Smooth muscle cell (in vitro differentiated cells): ENCODE measurements at regions not wholly inside any gene's neighbourhood (a gene's known extent, or its start where the extent isn't known, plus 50 kb on each side); places are given as distances from the start of the nearest gene placed in this dataset.
"Not testable (repeated sequence)": the region's sequence is repeated elsewhere in the genome, so short reads cannot be mapped to it uniquely, and the experiment has no call there.

ENCODE experiments used
- DNase-seq: peaks from one replicate; lab custom pipeline; 2025; ENCODE audit not compliant: unreplicated experiment; lab: John Stamatoyannopoulos, UW
- H2AFZ ChIP-seq: fragments of 200-600 bp; sonication (generic); 2 replicates; pipeline ENCODE4 v1.6.0; 2016; ENCODE audit warnings: antibody characterized with exemption, low read depth, mild to moderate bottlenecking
- H3F3A ChIP-seq: fragments of 200-600 bp; sonication (generic); 2 replicates; pipeline ENCODE4 v1.6.0; 2017; ENCODE audit warnings: antibody characterized with exemption, low read depth
- H3K27ac ChIP-seq: fragments of 200-600 bp; sonication (generic); 2 replicates; pipeline ENCODE4 v1.5.1; 2016; ENCODE audit warnings: low read depth, mild to moderate bottlenecking
- H3K27me3 ChIP-seq: fragments of 200-600 bp; sonication (generic); 2 replicates; pipeline ENCODE4 v1.6.1; 2016; ENCODE audit warnings: low read depth, mild to moderate bottlenecking
- H3K36me3 ChIP-seq: fragments of 200-600 bp; sonication (generic); 2 replicates; pipeline ENCODE4 v1.5.1; 2016; ENCODE audit warnings: low read depth
- H3K4me1 ChIP-seq: fragments of 200-600 bp; sonication (generic); 2 replicates; pipeline ENCODE4 v1.5.1; 2016; ENCODE audit warnings: low read depth
- H3K4me2 ChIP-seq: fragments of 200-600 bp; sonication (generic); 2 replicates; pipeline ENCODE4 v1.6.0; 2016; ENCODE audit warnings: mild to moderate bottlenecking
- H3K4me3 ChIP-seq: fragments of 200-600 bp; sonication (generic); 2 replicates; pipeline ENCODE4 v1.5.1; 2016; ENCODE audit warnings: mild to moderate bottlenecking
- H3K79me2 ChIP-seq: fragments of 200-600 bp; sonication (generic); 2 replicates; pipeline ENCODE4 v1.6.0; 2016; ENCODE audit warnings: low read depth, mild to moderate bottlenecking
- H3K9ac ChIP-seq: fragments of 200-600 bp; sonication (generic); 2 replicates; pipeline ENCODE4 v1.6.0; 2016; ENCODE audit warnings: low read depth
- H3K9me3 ChIP-seq: fragments of 200-600 bp; sonication (generic); replicated peaks from 2 replicates; pipeline ENCODE4 v1.5.1; 2016; ENCODE audit warnings: low read depth
- H4K20me1 ChIP-seq: fragments of 200-600 bp; sonication (generic); 2 replicates; pipeline ENCODE4 v1.6.0; 2016; ENCODE audit warnings: low read depth
- WGBS: methylation state at CpG from one replicate; pipeline ENCODE4 v1.1.7; 2016; ENCODE audit warnings: low lambda C conversion rate; 5-methylcytosine and 5-hydroxymethylcytosine counted together
- TF ChIP-seq, protein P1 (sequence below): fragments of 200-600 bp; sonication (generic); IDR thresholded peaks from 2 replicates; pipeline ENCODE4 v1.5.1; 2017; ENCODE audit warnings: borderline replicate concordance, mild to moderate bottlenecking, antibody characterized with exemption; ENCODE audit not compliant: insufficient read depth, poor library complexity, severe bottlenecking

DNA sequence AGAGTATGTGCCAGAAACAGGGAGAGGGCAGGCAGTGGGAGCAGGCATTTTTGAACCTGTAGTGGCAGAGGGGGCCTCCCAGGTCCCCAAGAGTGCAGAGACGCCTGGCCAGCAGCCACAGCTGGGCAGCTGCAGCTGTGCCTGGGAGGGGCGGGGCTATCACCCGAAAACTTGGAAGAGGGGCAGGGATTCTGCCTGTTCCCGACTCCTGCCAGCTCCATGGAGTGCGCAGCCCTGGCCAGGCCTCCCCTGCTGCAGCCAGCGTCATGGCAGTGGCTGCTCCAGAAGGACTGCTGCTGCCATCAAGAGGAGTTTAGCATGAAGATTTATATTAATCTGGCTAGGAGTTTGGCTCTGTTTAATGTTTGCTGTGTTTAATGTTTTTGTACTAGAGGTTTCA is 532.1 kb upstream of the PITX2 start:
- no peaks in the 10 kb centered on the region for H3K27me3 ChIP-seq
- H4K20me1 ChIP-seq = no peaks in the 10 kb centered on the region
- no peaks in the 10 kb centered on the region for H3K36me3 ChIP-seq
- H3K4me2 ChIP-seq = no peak overlapping the region
- no peak overlapping the region for H2AFZ ChIP-seq
- DNase-seq = no peak
- H3K9ac ChIP-seq = no peak overlapping the region
- TF ChIP-seq, protein P1, sequence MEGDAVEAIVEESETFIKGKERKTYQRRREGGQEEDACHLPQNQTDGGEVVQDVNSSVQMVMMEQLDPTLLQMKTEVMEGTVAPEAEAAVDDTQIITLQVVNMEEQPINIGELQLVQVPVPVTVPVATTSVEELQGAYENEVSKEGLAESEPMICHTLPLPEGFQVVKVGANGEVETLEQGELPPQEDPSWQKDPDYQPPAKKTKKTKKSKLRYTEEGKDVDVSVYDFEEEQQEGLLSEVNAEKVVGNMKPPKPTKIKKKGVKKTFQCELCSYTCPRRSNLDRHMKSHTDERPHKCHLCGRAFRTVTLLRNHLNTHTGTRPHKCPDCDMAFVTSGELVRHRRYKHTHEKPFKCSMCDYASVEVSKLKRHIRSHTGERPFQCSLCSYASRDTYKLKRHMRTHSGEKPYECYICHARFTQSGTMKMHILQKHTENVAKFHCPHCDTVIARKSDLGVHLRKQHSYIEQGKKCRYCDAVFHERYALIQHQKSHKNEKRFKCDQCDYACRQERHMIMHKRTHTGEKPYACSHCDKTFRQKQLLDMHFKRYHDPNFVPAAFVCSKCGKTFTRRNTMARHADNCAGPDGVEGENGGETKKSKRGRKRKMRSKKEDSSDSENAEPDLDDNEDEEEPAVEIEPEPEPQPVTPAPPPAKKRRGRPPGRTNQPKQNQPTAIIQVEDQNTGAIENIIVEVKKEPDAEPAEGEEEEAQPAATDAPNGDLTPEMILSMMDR = no peak
- WGBS = 91% methylated on average over 5 of the region's 6 CpGs
- no peaks in the 10 kb centered on the region for H3F3A ChIP-seq
- H3K9me3 ChIP-seq = no peaks in the 10 kb centered on the region
- no peaks in the 10 kb centered on the region for H3K4me1 ChIP-seq
- no peaks in the 10 kb centered on the region for H3K79me2 ChIP-seq
- no peak overlapping the region for H3K27ac ChIP-seq
- H3K4me3 ChIP-seq = no peak overlapping the region

DNA sequence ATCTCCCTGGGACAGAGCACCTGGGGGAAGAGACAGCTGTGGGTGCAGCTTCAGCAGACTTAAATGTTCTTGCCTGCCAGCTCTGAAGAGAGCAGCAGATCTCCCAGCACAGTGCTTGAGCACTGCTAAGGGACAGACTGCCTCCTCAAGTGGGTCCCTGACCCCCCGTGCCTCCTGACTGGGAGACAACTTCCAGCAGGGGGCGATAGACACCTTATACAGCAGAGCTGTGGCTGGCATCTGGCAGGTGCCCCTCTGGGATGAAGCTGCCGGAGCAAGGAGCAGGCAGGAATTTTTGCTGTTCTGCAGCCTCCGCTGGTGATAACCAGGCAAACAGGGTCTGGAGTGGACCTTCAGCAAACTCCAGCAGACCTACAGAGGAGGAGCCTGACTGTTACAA is 541.7 kb upstream of the PITX2 start:
- H3K79me2 ChIP-seq, H2AFZ ChIP-seq, H3K9ac ChIP-seq, H3K9me3 ChIP-seq, H4K20me1 ChIP-seq, H3K4me3 ChIP-seq, H3K4me2 ChIP-seq, DNase-seq, H3K36me3 ChIP-seq, H3K27ac ChIP-seq, H3K27me3 ChIP-seq, H3K4me1 ChIP-seq, H3F3A ChIP-seq: not testable (repeated sequence)
- WGBS = 65% methylated on average over 4 of the region's 4 CpGs

DNA sequence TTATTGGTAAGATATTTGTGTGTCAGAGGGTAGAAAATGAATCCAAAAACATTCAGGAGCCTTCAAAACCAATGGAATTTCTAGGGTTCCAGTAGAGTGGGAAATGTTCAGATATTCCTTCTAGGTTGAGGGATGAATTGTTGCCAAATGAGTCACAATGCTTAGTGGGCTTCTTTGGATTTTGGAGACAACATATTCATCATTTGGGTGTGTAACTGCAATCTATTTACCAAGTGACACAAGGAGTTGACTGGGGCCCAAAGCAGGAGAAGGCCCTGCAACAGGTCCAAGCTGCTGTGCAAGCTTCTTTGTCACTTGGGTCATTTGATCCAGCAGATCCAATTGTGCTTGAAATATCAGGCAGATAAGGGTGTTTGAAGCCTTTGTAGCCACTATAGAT is 551.5 kb upstream of the PITX2 start:
- Histone ChIP-seq H3K79me2 (no peaks in the 10 kb centered on the region), H3K4me1 (no peaks in the 10 kb centered on the region), H4K20me1 (no peaks in the 10 kb centered on the region), H3K9ac (no peak overlapping the region), H3K27ac (no peak overlapping the region), H3K9me3 (no peaks in the 10 kb centered on the region), H3K27me3 (no peaks in the 10 kb centered on the region), H3K36me3 (no peaks in the 10 kb centered on the region), H3K4me3 (no peak overlapping the region), H3F3A (no peaks in the 10 kb centered on the region), H2AFZ (no peak overlapping the region), H3K4me2 (no peak overlapping the region)
- TF ChIP-seq, protein P1 = no peak
- DNase-seq = no peak

DNA sequence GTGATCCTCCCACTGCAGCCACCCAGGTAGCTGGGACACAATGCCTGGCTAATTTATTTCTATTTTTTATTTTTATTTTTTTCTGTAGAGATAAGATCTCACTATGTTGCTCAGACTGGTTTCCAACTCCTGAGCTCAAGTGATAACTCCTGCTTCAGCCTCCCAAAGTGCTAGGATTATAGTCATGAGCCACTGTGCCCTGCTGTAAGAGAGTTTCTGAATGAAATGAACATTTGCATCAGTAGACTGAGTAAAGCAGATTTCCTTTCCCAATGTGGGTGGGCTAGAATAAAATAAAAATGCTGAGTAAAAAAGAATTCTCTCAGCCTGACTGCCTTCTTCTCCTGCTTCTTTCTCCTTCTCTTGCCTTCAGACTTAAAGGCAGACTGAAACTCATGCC is 555.4 kb upstream of the PITX2 start:
- no peak for DNase-seq
- Histone ChIP-seq H3K36me3 (no peaks in the 10 kb centered on the region), H3K4me2 (no peak overlapping the region), H3K4me1 (no peaks in the 10 kb centered on the region), H3F3A (no peaks in the 10 kb centered on the region), H3K9ac (no peak overlapping the region), H4K20me1 (no peaks in the 10 kb centered on the region), H3K4me3 (no peak overlapping the region), H3K27ac (no peak overlapping the region), H3K79me2 (no peaks in the 10 kb centered on the region), H3K27me3 (no peaks in the 10 kb centered on the region), H3K9me3 (no peaks in the 10 kb centered on the region), H2AFZ (no peak overlapping the region)
- TF ChIP-seq, protein P1 = no peak
